GM23338 (cell line): ENCODE measurements at regions not wholly inside any gene's neighbourhood (a gene's known extent, or its start where the extent isn't known, plus 50 kb on each side); places are given as distances from the start of the nearest gene placed in this dataset.

ENCODE experiments used
- ATAC-seq: fragments of 200-7000 bp; cut with Tn5 transposase; 3 replicates; pipeline ENCODE4 v1.9.1; 2020
- DNase-seq: peaks from one replicate; pipeline ENCODE4 v3.0.0-alpha.2; 2015; ENCODE audit warnings: low spot score
- H2AFZ ChIP-seq: fragments of 200-600 bp; sonication (generic); 2 replicates; pipeline ENCODE4 v1.8.0; 2016; ENCODE audit warnings: antibody characterized with exemption, mild to moderate bottlenecking, moderate library complexity
- H3F3A ChIP-seq: fragments of 200-600 bp; sonication (generic); replicated peaks from 2 replicates; pipeline ENCODE4 v1.8.0; 2017; ENCODE audit warnings: antibody characterized with exemption, mixed run types, low read depth
- H3K27ac ChIP-seq: fragments of 200-600 bp; sonication (generic); 2 replicates; pipeline ENCODE4 v1.6.1; 2016; ENCODE audit warnings: low read depth
- H3K27me3 ChIP-seq: fragments of 200-600 bp; sonication (generic); 2 replicates; pipeline ENCODE4 v1.8.0; 2016; ENCODE audit warnings: mild to moderate bottlenecking, mixed run types, moderate library complexity; ENCODE audit not compliant: insufficient read depth
- H3K36me3 ChIP-seq: fragments of 200-600 bp; sonication (generic); 2 replicates; pipeline ENCODE4 v1.8.0; 2016; ENCODE audit warnings: mild to moderate bottlenecking; ENCODE audit not compliant: insufficient read depth
- H3K4me1 ChIP-seq: fragments of 200-600 bp; sonication (generic); 2 replicates; pipeline ENCODE4 v1.8.0; 2016; ENCODE audit warnings: mild to moderate bottlenecking, moderate library complexity; ENCODE audit not compliant: insufficient read depth
- H3K4me2 ChIP-seq: fragments of 200-600 bp; sonication (generic); 2 replicates; pipeline ENCODE4 v1.7.1; 2017; ENCODE audit warnings: mixed run types
- H3K4me3 ChIP-seq: fragments of 200-600 bp; sonication (generic); 2 replicates; pipeline ENCODE4 v1.6.1; 2016; ENCODE audit warnings: mixed run types
- H3K79me2 ChIP-seq: fragments of 200-600 bp; sonication (generic); replicated peaks from 2 replicates; pipeline ENCODE4 v1.8.0; 2017; ENCODE audit warnings: mild to moderate bottlenecking; ENCODE audit not compliant: insufficient read depth
- H3K9me2 ChIP-seq: fragments of 200-600 bp; sonication (generic); 2 replicates; pipeline ENCODE4 v1.8.0; 2017; ENCODE audit not compliant: insufficient read depth
- H4K20me1 ChIP-seq: fragments of 200-600 bp; sonication (generic); replicated peaks from 2 replicates; pipeline ENCODE4 v1.8.0; 2017; ENCODE audit warnings: mild to moderate bottlenecking; ENCODE audit not compliant: insufficient read depth
- H3K27ac Mint-ChIP-seq: 2 replicates; pipeline ENCODE4 v1.8.0; 2020; ENCODE audit warnings: inconsistent platforms, mild to moderate bottlenecking, moderate library complexity, mixed read lengths
- H3K27me3 Mint-ChIP-seq: 3 replicates; pipeline ENCODE4 v1.8.0; 2022; ENCODE audit warnings: low read depth, mild to moderate bottlenecking, moderate library complexity, mixed read lengths, inconsistent platforms; ENCODE audit not compliant: insufficient read depth, poor library complexity
- H3K36me3 Mint-ChIP-seq: 3 replicates; pipeline ENCODE4 v1.8.0; 2021; ENCODE audit warnings: low read depth, mild to moderate bottlenecking, inconsistent platforms, moderate library complexity, mixed read lengths
- H3K4me1 Mint-ChIP-seq: 3 replicates; pipeline ENCODE4 v1.8.0; 2020; ENCODE audit warnings: mild to moderate bottlenecking, inconsistent platforms, mixed read lengths
- H3K4me3 Mint-ChIP-seq: 3 replicates; pipeline ENCODE4 v1.8.0; 2021; ENCODE audit warnings: moderate library complexity, mild to moderate bottlenecking, inconsistent platforms, mixed read lengths
- H3K9me3 Mint-ChIP-seq: 3 replicates; pipeline ENCODE4 v1.8.0; 2020; ENCODE audit warnings: moderate library complexity, mild to moderate bottlenecking, inconsistent platforms, mixed read lengths
- CREB1 ChIP-seq: fragments of 250-450 bp; sonication (Bioruptor Pico); IDR thresholded peaks from 2 replicates; pipeline ENCODE4 v1.5.0; 2020; ENCODE audit warnings: low read depth, mild to moderate bottlenecking, moderate library complexity
- ETS1 ChIP-seq: IDR thresholded peaks from 2 replicates; pipeline ENCODE4 v1.6.1; 2016; ENCODE audit warnings: antibody characterized with exemption
- EZH2 ChIP-seq: fragments of 200-600 bp; sonication (generic); IDR thresholded peaks from one replicate; pipeline ENCODE4 v1.8.0; 2017; ENCODE audit warnings: antibody characterized with exemption, mild to moderate bottlenecking, low read depth; ENCODE audit not compliant: unreplicated experiment
- EZH2phosphoT487 ChIP-seq: fragments of 200-600 bp; sonication (generic); IDR thresholded peaks from one replicate; pipeline ENCODE4 v1.8.1; 2018; ENCODE audit warnings: antibody characterized with exemption; ENCODE audit not compliant: unreplicated experiment
- JUNB ChIP-seq: IDR thresholded peaks from one replicate; pipeline ENCODE4 v1.6.1; 2016; ENCODE audit warnings: antibody characterized with exemption; ENCODE audit not compliant: unreplicated experiment
- NANOG ChIP-seq: IDR thresholded peaks from 2 replicates; pipeline ENCODE4 v1.6.1; 2016; ENCODE audit warnings: antibody characterized with exemption, borderline replicate concordance
- POLR2AphosphoS5 ChIP-seq: IDR thresholded peaks from 2 replicates; pipeline ENCODE4 v1.6.1; 2016; ENCODE audit warnings: antibody characterized with exemption, low read depth
- REST ChIP-seq: IDR thresholded peaks from one replicate; pipeline ENCODE4 v1.6.1; 2018; ENCODE audit warnings: antibody characterized with exemption; ENCODE audit not compliant: unreplicated experiment
- STAT1 ChIP-seq: IDR thresholded peaks from one replicate; pipeline ENCODE4 v1.6.1; 2016; ENCODE audit warnings: antibody characterized with exemption; ENCODE audit not compliant: unreplicated experiment
- ZNF114 ChIP-seq: fragments of 250-450 bp; sonication (Bioruptor Pico); IDR thresholded peaks from 2 replicates; pipeline ENCODE4 v1.5.0; 2020; ENCODE audit warnings: mild to moderate bottlenecking, moderate library complexity
- ZNF331 ChIP-seq: fragments of 250-450 bp; sonication (Bioruptor Pico); IDR thresholded peaks from 2 replicates; pipeline ENCODE4 v1.5.0; 2020; ENCODE audit warnings: low read depth, mild to moderate bottlenecking, moderate library complexity
- TF ChIP-seq, protein P1 (sequence below): fragments of 250-450 bp; sonication (Bioruptor Pico); IDR thresholded peaks from 2 replicates; pipeline ENCODE4 v1.5.0; 2020; ENCODE audit warnings: mild to moderate bottlenecking, moderate library complexity
- TF ChIP-seq, protein P2 (sequence below), 2 experiments: fragments of 200-600 bp in 1 of 2; sonication (generic) in 1 of 2; conservative IDR thresholded peaks; 2 replicates each; pipeline versions ENCODE4 v1.5.1 to v1.6.1; 2016 to 2017; ENCODE audit warnings: antibody characterized with exemption in 2 of 2, low read depth in 2 of 2, mild to moderate bottlenecking in 2 of 2, moderate library complexity in 1 of 2

DNA sequence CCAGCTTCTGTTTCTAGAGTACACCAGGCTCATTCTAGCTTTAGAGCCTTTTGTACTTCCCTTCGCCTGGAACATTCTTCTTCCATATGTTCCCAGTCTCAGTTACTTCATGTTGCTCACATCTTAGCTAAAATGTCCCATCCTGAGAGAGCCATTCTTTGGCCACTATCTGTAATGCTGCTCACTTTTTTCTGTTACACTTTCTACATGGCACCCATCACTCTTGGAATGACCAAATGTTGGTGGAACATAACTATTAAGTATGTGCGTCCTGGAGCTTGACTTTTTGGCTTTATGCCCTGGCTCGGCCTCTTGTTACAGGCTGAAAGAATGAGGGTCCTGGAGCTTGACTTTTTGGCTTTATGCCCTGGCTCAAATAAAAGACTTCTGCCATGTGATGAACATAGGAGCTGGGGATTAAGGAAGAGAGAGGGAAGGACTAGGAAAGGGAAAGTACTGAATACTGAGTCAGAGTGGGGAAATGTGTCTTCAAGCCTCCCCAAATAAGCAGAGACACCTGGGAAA lies 442.9 kb upstream of the ATP2B1 start:
- Mint-ChIP-seq H3K4me3 (no peak overlapping the region), H3K27me3 (peaks cover 3% of the 10 kb centered on the region), H3K27ac (no peak overlapping the region)

More for the DNA sequence above, 442.9 kb upstream of the ATP2B1 start:
- Histone ChIP-seq H4K20me1 (no peaks in the 10 kb centered on the region), H3K36me3 (no peaks in the 10 kb centered on the region), H3F3A (no peaks in the 10 kb centered on the region), H3K9me2 (0 out of 2 replicates have a peak, but pooled peaks cover 5% of the 10 kb centered on the region), H3K4me1 (no peaks in the 10 kb centered on the region), H3K27me3 (no peaks in the 10 kb centered on the region), H2AFZ (no peak overlapping the region), H3K27ac (no peak overlapping the region), H3K4me2 (no peak overlapping the region), H3K4me3 (no peak overlapping the region), H3K79me2 (no peaks in the 10 kb centered on the region)
- TF ChIP-seq, protein P1, sequence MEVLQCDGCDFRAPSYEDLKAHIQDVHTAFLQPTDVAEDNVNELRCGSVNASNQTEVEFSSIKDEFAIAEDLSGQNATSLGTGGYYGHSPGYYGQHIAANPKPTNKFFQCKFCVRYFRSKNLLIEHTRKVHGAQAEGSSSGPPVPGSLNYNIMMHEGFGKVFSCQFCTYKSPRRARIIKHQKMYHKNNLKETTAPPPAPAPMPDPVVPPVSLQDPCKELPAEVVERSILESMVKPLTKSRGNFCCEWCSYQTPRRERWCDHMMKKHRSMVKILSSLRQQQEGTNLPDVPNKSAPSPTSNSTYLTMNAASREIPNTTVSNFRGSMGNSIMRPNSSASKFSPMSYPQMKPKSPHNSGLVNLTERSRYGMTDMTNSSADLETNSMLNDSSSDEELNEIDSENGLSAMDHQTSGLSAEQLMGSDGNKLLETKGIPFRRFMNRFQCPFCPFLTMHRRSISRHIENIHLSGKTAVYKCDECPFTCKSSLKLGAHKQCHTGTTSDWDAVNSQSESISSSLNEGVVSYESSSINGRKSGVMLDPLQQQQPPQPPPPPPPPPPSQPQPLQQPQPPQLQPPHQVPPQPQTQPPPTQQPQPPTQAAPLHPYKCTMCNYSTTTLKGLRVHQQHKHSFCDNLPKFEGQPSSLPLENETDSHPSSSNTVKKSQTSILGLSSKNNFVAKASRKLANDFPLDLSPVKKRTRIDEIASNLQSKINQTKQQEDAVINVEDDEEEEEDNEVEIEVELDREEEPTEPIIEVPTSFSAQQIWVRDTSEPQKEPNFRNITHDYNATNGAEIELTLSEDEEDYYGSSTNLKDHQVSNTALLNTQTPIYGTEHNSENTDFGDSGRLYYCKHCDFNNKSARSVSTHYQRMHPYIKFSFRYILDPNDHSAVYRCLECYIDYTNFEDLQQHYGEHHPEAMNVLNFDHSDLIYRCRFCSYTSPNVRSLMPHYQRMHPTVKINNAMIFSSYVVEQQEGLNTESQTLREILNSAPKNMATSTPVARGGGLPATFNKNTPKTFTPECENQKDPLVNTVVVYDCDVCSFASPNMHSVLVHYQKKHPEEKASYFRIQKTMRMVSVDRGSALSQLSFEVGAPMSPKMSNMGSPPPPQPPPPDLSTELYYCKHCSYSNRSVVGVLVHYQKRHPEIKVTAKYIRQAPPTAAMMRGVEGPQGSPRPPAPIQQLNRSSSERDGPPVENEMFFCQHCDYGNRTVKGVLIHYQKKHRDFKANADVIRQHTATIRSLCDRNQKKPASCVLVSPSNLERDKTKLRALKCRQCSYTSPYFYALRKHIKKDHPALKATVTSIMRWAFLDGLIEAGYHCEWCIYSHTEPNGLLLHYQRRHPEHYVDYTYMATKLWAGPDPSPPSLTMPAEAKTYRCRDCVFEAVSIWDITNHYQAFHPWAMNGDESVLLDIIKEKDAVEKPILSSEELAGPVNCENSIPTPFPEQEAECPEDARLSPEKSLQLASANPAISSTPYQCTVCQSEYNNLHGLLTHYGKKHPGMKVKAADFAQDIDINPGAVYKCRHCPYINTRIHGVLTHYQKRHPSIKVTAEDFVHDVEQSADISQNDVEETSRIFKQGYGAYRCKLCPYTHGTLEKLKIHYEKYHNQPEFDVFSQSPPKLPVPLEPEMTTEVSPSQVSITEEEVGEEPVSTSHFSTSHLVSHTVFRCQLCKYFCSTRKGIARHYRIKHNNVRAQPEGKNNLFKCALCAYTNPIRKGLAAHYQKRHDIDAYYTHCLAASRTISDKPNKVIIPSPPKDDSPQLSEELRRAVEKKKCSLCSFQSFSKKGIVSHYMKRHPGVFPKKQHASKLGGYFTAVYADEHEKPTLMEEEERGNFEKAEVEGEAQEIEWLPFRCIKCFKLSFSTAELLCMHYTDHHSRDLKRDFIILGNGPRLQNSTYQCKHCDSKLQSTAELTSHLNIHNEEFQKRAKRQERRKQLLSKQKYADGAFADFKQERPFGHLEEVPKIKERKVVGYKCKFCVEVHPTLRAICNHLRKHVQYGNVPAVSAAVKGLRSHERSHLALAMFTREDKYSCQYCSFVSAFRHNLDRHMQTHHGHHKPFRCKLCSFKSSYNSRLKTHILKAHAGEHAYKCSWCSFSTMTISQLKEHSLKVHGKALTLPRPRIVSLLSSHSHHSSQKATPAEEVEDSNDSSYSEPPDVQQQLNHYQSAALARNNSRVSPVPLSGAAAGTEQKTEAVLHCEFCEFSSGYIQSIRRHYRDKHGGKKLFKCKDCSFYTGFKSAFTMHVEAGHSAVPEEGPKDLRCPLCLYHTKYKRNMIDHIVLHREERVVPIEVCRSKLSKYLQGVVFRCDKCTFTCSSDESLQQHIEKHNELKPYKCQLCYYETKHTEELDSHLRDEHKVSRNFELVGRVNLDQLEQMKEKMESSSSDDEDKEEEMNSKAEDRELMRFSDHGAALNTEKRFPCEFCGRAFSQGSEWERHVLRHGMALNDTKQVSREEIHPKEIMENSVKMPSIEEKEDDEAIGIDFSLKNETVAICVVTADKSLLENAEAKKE: no peak
- TF ChIP-seq NANOG (no peak), ZNF331 (no peak), EZH2phosphoT487 (no peak), REST (no peak), STAT1 (no peak), EZH2 (no peak), POLR2AphosphoS5 (no peak), JUNB (no peak), ZNF114 (no peak), ETS1 (no peak), CREB1 (CRISPR knock-in tag) (no peak)
- TF ChIP-seq, protein P2, sequence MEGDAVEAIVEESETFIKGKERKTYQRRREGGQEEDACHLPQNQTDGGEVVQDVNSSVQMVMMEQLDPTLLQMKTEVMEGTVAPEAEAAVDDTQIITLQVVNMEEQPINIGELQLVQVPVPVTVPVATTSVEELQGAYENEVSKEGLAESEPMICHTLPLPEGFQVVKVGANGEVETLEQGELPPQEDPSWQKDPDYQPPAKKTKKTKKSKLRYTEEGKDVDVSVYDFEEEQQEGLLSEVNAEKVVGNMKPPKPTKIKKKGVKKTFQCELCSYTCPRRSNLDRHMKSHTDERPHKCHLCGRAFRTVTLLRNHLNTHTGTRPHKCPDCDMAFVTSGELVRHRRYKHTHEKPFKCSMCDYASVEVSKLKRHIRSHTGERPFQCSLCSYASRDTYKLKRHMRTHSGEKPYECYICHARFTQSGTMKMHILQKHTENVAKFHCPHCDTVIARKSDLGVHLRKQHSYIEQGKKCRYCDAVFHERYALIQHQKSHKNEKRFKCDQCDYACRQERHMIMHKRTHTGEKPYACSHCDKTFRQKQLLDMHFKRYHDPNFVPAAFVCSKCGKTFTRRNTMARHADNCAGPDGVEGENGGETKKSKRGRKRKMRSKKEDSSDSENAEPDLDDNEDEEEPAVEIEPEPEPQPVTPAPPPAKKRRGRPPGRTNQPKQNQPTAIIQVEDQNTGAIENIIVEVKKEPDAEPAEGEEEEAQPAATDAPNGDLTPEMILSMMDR (conservative IDR thresholded peaks at IDR 0.05; ENCODE audit: low read depth in 2 of 2): no peak
- ATAC-seq: no peak
- no peak for DNase-seq
- Mint-ChIP-seq H3K9me3 (no peaks in the 10 kb centered on the region), H3K36me3 (peaks cover 3% of the 10 kb centered on the region; the same call in 2 of the 3 replicates), H3K4me1 (peaks cover 4% of the 10 kb centered on the region)
